ENCODE measurements at regions not wholly inside any gene's neighbourhood (a gene's known extent, or its start where the extent isn't known, plus 50 kb on each side); places are given as distances from the start of the nearest gene placed in this dataset.

DNA sequence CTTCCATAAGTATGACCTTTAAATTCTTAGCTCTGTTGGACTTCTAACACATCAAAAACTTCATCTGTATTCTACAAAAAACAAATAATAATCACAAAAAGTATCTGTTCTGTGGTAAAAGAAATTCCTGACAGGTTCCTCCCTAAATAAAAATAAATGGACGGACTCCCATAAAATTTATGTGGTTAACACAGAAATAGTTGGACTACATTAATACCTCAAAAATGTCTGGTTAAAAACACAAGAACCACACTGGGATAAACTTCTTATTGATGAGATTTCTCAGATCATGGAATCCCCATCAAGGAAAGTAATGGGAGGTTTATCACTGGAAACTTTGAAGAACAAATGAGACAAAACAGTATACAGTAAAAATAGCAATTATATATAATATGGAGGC, 172.4 kb downstream of the MOXD1 start:
- TF ChIP-seq CTCF (IDR thresholded peaks at IDR 0.05) (no peak), POLR2A (IDR thresholded peaks at IDR 0.05) (no peak)

All from Peyer's patch (tissue), 4 donors.